Omental fat pad (tissue), 3 donors: ENCODE measurements at regions not wholly inside any gene's neighbourhood (a gene's known extent, or its start where the extent isn't known, plus 50 kb on each side); places are given as distances from the start of the nearest gene placed in this dataset.

Experiments used
- ATAC-seq: fragments of 150-250 bp; one replicate; pipeline ENCODE4 v1.9.1; 2016; ENCODE audit warnings: mild to moderate bottlenecking, moderate library complexity; ENCODE audit not compliant: low FRiP score
- DNase-seq: peaks from one replicate; pipeline ENCODE4 v3.0.0-alpha.2; 2019; ENCODE audit warnings: low spot score
- TF ChIP-seq, protein P1 (sequence below), 3 donors: fragments of 450-650 bp; IDR thresholded peaks; one replicate each; pipeline ENCODE4 v1.5.1; 2016 to 2017; ENCODE audit warnings: antibody characterized with exemption in 3 of 3, mild to moderate bottlenecking in 3 of 3, moderate library complexity in 2 of 3

DNA sequence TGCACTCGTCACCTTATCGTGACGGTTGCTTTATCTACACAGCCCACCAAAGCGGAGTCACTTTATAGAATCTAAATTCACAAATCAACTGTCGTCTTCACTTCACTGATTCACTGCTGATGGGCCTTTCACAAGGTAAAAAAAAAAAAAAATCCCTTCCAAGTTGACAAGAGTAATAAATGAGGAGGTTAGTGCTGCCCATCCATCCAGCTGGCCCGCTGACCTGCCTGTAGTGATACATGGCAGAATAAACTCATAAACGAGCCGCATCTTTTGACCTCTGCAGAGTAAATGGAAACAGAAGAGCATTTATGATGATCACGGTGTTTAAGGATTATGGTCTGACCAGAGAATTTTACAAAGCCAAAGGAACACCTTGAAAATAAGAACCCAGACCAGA, 227.3 kb upstream of the IRX5 start:
- no peak for ATAC-seq
- DNase-seq = no peak
- TF ChIP-seq, protein P1, sequence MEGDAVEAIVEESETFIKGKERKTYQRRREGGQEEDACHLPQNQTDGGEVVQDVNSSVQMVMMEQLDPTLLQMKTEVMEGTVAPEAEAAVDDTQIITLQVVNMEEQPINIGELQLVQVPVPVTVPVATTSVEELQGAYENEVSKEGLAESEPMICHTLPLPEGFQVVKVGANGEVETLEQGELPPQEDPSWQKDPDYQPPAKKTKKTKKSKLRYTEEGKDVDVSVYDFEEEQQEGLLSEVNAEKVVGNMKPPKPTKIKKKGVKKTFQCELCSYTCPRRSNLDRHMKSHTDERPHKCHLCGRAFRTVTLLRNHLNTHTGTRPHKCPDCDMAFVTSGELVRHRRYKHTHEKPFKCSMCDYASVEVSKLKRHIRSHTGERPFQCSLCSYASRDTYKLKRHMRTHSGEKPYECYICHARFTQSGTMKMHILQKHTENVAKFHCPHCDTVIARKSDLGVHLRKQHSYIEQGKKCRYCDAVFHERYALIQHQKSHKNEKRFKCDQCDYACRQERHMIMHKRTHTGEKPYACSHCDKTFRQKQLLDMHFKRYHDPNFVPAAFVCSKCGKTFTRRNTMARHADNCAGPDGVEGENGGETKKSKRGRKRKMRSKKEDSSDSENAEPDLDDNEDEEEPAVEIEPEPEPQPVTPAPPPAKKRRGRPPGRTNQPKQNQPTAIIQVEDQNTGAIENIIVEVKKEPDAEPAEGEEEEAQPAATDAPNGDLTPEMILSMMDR (IDR thresholded peaks at IDR 0.05) = no peak

DNA sequence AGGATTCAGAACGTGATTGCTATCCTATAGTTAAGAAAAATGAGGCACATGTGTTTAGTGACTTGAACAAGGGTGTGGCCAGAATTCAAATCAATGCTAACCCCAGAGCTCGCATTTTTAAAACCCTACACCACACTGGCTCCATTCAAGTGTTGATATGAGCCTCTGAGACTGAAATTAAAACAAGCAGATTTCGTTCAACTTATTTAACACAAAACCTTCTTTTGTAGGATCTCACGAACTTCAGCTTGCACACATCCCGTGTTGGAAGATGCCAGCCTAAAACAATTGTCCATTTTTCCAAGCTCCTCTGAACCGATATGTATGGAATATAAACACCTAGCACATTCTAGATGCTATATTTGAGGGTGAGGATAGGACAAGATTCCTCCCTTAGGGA, 231.0 kb upstream of the IRX5 start:
- ATAC-seq (no peak), DNase-seq (no peak)
- TF ChIP-seq, protein P1 (IDR thresholded peaks at IDR 0.05) = no peak

DNA sequence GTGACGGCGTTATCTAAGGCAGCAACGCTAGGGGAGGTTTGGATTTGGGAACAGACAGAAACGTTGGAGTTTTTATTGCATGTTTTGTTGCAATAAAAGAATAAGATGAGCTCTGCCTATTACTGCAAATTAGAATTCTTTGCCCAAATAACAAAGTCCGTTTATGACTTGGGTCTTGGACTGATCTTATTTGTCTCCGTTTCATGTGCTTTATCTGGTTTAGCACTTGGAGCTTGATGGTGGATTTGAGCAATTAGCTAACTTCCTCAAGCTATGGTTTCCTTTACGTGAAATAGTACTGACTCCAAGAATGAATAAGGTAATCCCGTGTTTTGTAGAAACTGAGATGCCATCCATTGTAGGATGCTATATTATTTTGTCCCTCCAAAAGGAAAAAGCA, 233.0 kb upstream of the IRX5 start:
- no peak for DNase-seq
- TF ChIP-seq, protein P1 (IDR thresholded peaks at IDR 0.05) = no peak
- ATAC-seq = no peak

DNA sequence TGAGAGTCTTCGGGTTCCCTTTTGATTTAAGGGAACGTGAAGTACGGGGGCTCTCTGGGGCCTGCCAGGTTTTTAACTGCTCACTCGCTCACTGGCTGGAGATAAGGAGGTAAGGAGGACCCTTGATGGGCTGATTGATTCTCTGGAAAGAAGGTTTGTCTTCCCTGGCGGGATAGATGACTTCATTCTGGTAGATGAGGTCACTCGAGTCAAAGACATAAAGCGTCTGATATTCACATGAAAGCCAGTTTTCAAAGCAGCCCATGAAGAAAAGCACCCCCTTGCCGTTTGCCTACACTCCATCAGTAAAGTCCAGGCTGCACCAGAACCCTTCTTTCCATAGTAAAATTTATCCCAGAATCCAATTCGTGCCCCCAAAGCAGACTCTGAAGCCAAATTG, 233.7 kb upstream of the IRX5 start:
- TF ChIP-seq, protein P1 (IDR thresholded peaks at IDR 0.05) = no peak
- DNase-seq = no peak
- no peak for ATAC-seq

DNA sequence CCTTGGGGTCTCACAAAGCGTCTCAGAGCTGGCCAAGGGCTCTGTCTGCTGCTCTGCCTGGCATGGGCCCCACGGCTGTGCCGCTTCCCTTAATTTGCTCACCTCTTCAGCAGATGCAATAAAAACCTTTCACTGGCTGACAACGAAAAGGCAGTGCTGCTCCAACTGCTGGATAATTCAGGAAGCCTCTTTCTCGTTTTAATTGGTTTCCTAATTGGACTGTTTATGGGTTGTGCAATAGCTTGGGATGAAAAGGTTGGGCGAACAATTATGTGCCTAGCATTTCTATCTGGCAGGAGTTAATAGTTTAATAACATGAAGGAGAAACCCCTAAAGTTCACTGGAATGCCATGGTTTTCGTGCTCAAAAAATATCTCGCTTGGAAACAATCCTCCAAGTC, 234.1 kb upstream of the IRX5 start:
- DNase-seq (no peak), ATAC-seq (no peak)
- TF ChIP-seq, protein P1 (IDR thresholded peaks at IDR 0.05) = no peak

DNA sequence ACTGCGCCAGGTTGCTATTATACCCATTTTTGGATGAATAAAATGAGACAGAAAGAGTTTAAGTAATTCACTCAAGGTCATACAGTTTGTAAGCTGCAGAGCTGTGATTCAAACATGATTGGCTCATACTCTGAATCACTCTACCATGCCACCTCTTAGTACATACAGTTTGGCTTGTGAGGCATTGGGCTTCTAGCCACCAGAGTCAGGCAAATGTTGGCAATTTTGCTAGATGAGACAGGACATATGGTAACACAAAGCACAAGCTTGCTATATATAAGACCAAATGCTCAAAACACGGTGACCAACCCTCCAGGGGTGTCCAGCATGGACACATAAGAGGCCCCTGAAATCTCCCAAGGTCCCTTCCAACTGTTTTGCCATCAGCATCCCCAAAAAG, 236.0 kb upstream of the IRX5 start:
- no peak for ATAC-seq
- no peak for DNase-seq
- TF ChIP-seq, protein P1 (IDR thresholded peaks at IDR 0.05) = no peak

DNA sequence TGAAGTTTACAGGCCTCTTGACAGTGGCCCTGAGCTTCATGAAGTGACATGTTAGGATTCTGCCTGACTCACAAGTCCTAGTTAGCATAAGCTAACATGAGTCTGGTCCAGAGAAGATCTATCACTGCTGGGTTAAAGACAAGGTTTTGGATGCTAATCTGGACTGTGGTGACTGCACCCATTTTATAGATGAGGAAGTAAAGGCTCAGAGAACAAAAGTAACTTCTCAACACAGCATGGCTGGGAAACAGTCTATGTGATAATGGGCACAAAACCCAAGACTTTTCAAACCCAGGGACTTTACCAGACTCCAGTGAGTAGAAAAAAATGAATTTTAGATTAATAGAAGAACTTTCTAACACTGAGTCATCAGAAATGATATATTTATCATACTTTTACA, 236.8 kb upstream of the IRX5 start:
- DNase-seq (no peak), ATAC-seq (no peak)
- TF ChIP-seq, protein P1 (IDR thresholded peaks at IDR 0.05) = no peak
